RCC 7860 (cell line): ENCODE measurements at regions not wholly inside any gene's neighbourhood (a gene's known extent, or its start where the extent isn't known, plus 50 kb on each side); places are given as distances from the start of the nearest gene placed in this dataset.
"Not testable (repeated sequence)": the region's sequence is repeated elsewhere in the genome, so short reads cannot be mapped to it uniquely, and the experiment has no call there.

Source experiments
- DNase-seq: peaks from one replicate; pipeline ENCODE4 v3.0.0-alpha.2; 2015; ENCODE audit warnings: low spot score
- FAIRE-seq: peaks from 2 replicates; lab custom pipeline; 2012; peaks lifted over from hg19 to GRCh38; lab: Jason Lieb, UNC

- FAIRE-seq: no peak
- DNase-seq: no peak
Observed at GRCh38 chr6:122143813-122144601, 255.4 kb upstream of the HSF2 start.

DNA sequence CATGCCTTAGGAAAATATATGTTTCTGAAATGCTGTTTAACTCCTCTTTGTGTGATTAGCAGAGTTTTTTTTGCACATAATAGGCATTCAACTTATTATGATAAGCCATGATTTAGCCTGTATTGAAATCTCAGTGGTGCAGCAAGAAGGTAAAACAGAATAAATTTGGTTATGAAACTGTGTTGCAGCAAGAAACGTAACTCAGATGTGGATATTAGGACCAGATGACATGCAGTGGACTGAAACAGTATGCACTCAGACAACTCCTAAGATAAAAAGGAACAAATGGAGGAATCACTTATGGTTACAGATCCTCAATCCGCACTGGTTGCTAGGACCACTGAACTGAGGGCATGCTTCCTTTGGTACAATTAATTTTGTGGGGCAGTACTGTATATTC is 254.2 kb upstream of the HSF2 start:
- no peak for FAIRE-seq
- no peak for DNase-seq

DNA sequence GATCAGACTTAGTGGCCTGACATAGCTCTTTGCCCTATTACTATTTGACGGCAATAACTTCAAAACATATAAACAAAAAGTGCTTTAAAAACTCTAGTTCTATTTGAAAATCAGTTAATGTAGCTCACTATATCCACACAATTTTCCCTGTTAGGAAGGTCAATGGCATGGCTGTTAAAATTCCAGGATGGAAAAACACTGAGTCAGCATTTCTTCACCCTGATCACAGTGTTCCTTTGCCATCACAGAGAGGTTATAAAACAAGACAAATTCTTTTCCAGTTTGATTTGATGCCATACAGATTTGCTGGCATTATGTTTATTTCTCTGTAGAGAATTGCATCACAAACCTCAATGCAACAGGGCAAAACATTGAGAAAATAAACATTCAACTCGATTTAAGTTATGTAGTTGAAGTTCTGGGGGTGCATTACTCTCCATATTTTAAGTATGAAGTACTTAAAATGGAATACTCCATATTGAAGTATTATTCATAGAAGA is 253.7 kb upstream of the HSF2 start:
- FAIRE-seq (no peak), DNase-seq (no peak)

- no peak for DNase-seq
- no peak for FAIRE-seq
Observed at GRCh38 chr6:122147291-122147690, 252.2 kb upstream of the HSF2 start.

GRCh38 chr6:122151066-122151465 is 248.4 kb upstream of the HSF2 start:
- DNase-seq: no peak
- FAIRE-seq: no peak

DNA sequence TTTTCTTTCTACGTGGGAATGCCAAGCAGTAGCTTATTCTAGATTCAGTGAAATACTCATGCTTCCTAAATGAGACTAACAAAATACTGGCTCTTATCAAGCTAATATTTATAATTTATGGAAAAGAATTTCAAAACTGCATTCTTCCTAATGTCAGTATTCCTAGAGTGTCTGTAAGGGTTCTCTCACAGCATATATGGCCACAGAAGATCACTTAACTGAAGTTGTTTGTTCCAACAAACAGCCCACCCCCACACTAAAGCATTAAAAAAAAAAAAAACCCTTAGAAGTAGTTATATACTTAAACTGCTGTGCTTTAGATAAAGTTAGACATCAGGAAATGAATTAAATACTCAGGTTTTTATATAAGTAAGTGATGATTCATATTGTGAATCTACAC is 247.7 kb upstream of the HSF2 start:
- no peak for DNase-seq
- FAIRE-seq: no peak

DNA sequence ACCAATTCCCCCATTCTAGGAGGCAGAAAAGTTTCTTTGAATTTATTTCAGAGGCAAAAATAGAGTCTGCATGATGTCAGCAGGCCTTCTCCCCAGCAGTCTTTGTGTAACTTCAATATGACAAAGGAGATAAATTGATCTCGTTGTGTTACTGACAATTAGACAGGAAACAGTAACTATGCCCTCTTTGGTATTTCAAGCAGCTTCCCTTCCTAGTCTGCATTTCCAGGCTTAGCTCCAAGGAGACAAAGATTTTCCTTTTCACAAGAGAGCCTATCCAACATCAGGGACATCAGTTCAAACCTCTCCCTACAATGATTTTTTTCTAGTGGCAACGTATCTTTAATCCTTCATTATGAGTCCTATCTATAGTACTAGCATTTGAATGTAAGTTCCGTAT is 245.9 kb upstream of the HSF2 start:
- DNase-seq (no peak), FAIRE-seq (no peak)

- DNase-seq (no peak), FAIRE-seq (no peak)
Observed at GRCh38 chr6:122154155-122154554, 245.3 kb upstream of the HSF2 start.

GRCh38 chr6:122154912-122155575 is 244.4 kb upstream of the HSF2 start:
- FAIRE-seq: no peak
- no peak for DNase-seq

DNA sequence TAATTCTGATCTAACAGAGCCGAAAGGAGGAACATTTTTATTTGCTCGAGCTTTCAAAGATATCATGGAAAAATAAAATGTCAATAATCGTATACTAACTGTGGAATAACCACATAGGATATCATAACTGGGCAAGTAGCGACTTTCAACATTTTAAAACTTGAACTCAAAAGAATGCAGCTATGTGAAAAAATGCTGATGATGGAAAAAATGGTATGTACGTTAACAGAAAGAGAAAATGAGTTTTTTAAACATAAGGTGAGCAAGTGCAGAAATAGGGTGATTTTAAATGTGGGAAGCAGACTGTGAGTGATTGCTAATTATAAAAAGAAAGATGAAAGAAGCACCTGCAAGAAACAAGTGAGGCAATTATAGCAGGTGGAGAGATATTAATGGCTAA is 238.3 kb upstream of the HSF2 start:
- FAIRE-seq: no peak
- no peak for DNase-seq

DNA sequence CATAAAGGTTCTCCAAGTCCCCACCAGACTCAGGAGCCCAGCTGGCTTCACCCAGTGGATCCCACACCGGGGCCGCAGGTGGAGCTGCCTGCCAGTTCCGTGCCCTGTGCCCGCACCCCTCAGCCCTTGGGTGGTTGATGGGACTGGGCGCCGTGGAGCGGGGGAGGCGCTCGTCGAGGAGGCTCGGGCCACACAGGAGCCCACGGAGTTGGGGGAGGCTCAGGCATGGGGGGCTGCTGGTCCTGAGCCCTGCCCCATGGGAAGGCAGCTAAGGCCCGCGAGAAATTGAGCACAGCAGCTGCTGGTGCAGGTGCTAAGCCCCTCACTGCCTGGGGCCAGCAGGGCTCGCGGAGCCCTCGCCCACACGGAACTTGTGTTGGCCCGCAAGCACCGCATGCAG is 234.4 kb upstream of the HSF2 start:
- FAIRE-seq (no peak), DNase-seq (no peak)

DNA sequence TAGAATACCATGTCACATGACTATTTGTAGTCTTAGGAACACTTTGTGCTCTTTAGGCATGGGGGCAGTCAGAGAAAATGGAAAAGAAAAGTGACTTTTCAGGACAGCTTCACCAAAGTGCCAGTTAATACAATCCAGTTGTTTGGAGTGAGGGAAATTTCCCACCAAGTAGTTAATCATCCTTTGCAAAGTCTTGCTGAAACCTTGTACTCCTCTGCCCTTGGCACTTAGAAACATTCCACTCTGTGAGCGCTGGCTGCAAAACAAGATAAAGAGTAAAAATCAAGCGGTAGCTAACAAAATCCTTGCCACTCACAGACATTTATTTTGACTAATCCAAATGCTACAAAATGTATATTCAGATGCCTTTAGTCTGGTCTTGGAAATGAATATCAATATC is 229.2 kb upstream of the HSF2 start:
- DNase-seq (no peak), FAIRE-seq (no peak)

DNA sequence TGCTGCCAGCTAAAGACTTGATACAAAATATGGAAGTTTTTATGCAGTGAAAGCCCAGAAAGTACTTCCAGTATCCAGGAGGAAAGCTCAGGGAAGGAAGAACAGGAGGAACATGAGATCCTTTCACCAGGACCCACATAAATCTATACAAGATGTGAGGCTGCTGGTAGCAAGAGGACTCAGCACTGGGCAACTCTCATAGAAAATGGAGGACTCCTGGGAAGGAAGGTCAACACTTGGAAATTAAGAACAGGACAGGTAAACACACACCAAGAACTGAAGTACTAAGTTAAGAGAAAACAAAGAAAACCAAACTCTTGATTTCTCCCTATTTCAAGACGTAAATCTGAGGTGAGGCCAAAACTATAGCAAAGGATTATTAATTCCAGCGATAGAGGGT is 220.5 kb upstream of the HSF2 start:
- no peak for DNase-seq
- no peak for FAIRE-seq

DNA sequence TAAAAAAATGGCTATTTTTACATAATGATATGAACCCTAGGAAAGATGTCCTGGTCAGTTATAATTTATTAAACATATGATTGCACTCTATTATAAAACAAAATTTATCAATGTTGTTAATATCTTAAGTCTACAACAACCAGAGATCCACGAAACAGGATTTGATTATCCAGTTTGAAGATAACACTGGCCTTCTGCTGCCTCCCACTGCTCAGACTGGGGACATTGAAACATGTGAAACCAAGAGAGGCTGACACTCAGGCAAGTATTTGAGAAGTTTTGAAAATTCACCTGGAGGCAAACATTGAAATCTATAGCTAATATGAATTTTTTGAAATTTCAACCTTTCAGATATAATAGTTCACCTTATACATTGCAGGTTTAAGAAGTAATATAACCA is 219.3 kb upstream of the HSF2 start:
- FAIRE-seq (no peak), DNase-seq (no peak)

- DNase-seq: no peak
- FAIRE-seq: no peak
Observed at GRCh38 chr6:122182061-122182460, 217.4 kb upstream of the HSF2 start.

DNA sequence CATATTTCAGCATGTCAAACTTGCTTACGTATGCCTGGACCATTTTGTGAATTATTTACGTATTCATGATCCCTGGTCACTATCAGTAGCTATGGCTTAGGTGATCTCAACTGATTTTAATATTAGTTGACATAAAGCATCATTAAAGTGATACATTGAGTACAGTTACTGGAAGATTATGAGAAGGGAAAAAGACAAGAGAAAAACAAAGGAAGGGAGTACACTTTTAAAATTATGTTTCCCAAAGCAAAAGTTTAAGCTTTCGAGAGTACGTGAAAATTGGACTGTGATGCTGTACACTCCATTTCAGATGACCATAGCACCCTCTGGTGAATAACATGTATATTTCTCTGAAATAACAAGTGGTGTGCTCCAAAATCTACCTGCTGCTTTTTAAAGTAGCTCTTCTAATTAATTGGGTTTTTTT is 215.0 kb upstream of the HSF2 start:
- DNase-seq (no peak), FAIRE-seq (no peak)

- not testable (repeated sequence) for DNase-seq, FAIRE-seq
Observed at GRCh38 chr6:122185458-122185857, 214.0 kb upstream of the HSF2 start.

DNA sequence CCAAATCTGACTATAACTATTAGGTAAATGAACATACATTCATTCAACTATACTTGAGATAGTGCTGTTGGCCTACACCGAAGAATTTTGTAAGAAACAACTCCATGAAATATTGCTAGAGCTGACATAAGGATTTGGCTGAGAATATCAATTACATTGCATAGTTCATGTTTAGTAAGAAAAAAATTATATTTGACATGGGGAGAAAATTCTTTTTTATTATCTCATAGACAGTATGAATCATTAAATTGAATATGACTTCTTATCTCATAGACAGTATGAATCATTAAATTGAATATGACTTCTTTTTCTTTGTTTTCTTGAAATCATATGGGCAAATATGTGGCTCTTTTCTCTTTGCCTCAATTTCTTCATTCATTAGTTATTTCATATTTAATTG is 212.3 kb upstream of the HSF2 start:
- DNase-seq: no peak
- FAIRE-seq: no peak

- no peak for DNase-seq
- no peak for FAIRE-seq
Observed at GRCh38 chr6:122198922-122199321, 200.5 kb upstream of the HSF2 start.

GRCh38 chr6:122200440-122200839 is 199.0 kb upstream of the HSF2 start:
- FAIRE-seq (no peak), DNase-seq (no peak)

DNA sequence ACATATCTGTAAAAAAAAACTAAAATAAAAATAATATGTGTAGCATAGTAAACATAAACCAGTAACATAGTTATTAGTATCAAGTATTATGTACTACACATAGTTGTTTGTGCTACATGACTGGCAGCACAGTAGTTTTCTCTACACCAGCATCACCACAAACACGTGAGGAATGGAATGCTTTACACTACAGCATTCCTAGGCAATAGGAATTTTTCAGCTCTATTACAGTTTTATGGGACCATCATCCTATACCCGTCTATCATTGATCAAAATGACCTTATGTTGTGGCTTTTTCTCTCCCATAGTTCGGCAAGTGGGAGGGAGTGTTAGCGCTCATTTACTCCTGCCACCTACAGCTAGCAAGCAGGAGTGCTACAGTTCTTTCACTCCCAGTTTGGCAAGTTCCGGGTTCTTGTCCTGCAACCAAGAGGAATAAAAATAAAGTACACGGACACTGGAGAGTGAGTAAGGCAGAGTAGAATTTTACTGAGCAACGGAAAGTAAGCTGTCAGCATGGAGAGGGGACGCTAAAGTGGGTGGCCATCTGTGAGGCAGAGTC is 196.8 kb upstream of the HSF2 start:
- no peak for FAIRE-seq
- DNase-seq: no peak

DNA sequence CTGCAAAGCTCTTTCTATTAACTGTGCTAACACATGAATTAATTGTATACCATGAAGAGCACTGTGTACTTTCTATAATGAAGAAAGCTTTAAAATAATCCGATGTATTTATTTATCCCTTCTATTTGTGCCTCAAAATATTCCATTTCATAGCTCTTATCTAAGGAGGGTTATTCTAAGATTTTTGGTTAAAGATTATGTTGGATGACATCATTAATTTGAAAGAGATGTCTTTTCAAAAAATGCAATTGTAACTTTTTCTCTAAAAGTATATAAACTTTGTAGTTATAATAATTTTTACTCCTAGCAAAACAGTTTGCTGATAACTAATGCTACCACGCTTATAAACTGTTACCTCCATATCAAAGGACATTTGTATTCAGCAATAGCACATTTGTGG is 192.4 kb upstream of the HSF2 start:
- DNase-seq (no peak), FAIRE-seq (no peak)
